Activated naive CD4-positive, alpha-beta T cell treated with anti-CD3 and anti-CD28 coated beads for 36 hours (primary cell): ENCODE measurements at regions not wholly inside any gene's neighbourhood (a gene's known extent, or its start where the extent isn't known, plus 50 kb on each side); places are given as distances from the start of the nearest gene placed in this dataset.

Experiments
- CTCF ChIA-PET: fragments of 350-600 bp; sonication (Branson Sonifier 250); formaldehyde crosslinking; loops from one replicate; lab custom pipeline; 2021; ENCODE audit warnings: antibody characterized with exemption; lab: Charles Lee
- DNase-seq: peaks from one replicate; pipeline ENCODE4 v3.0.0-alpha.2; 2020
- H3K27ac Mint-ChIP-seq: one replicate; pipeline ENCODE4 v1.8.0; 2021; ENCODE audit warnings: mild to moderate bottlenecking, mixed read lengths
- H3K27me3 Mint-ChIP-seq: one replicate; pipeline ENCODE4 v1.8.0; 2021; ENCODE audit warnings: low read depth, mixed read lengths
- H3K36me3 Mint-ChIP-seq: one replicate; pipeline ENCODE4 v1.8.0; 2021; ENCODE audit warnings: low read depth, mixed read lengths
- H3K4me1 Mint-ChIP-seq: one replicate; pipeline ENCODE4 v1.8.0; 2021; ENCODE audit warnings: low read depth, mixed read lengths
- H3K4me3 Mint-ChIP-seq: one replicate; pipeline ENCODE4 v1.8.0; 2021; ENCODE audit warnings: mild to moderate bottlenecking, moderate library complexity, mixed read lengths
- H3K9me3 Mint-ChIP-seq: one replicate; pipeline ENCODE4 v1.8.0; 2021; ENCODE audit warnings: mixed read lengths
- intact Hi-C: fragments of 100-400 bp; cut with micrococcal nuclease; formaldehyde crosslinking; loops from one replicate; pipeline ENCODE4 v1.15.1; 2023

GRCh38 chr15:29424118-29424517 lies 154.5 kb upstream of the NSMCE3 start:
- H3K36me3 Mint-ChIP-seq, result no peaks in the 10 kb centered on the region

GRCh38 chr15:29422606-29423005 lies 153.0 kb upstream of the NSMCE3 start:
- DNase-seq, result no peak
- Mint-ChIP-seq H3K36me3 (no peaks in the 10 kb centered on the region), H3K9me3 (no peaks in the 10 kb centered on the region), H3K27ac (no peak overlapping the region), H3K27me3 (peaks cover 7% of the 10 kb centered on the region), H3K4me3 (no peak overlapping the region), H3K4me1 (no peaks in the 10 kb centered on the region)
- intact Hi-C loops, result no loop called here
- CTCF ChIA-PET, result no interaction called here

More at GRCh38 chr15:29424118-29424517, 154.5 kb upstream of the NSMCE3 start:
- Mint-ChIP-seq H3K27ac (no peak overlapping the region), H3K4me3 (no peak overlapping the region), H3K4me1 (no peaks in the 10 kb centered on the region), H3K27me3 (peaks cover 12% of the 10 kb centered on the region), H3K9me3 (no peaks in the 10 kb centered on the region)
- DNase-seq, result no peak
- CTCF ChIA-PET, result no interaction called here
- intact Hi-C loops, result no loop called here

- intact Hi-C loops, result no loop called here
Measured at GRCh38 chr15:29420188-29420587, 150.6 kb upstream of the NSMCE3 start.

GRCh38 chr15:29418931-29419330 lies 149.3 kb upstream of the NSMCE3 start:
- Mint-ChIP-seq H3K27me3 (peaks cover 7% of the 10 kb centered on the region), H3K4me1 (no peaks in the 10 kb centered on the region), H3K27ac (no peak overlapping the region), H3K36me3 (no peaks in the 10 kb centered on the region), H3K4me3 (no peak overlapping the region), H3K9me3 (peaks cover 2% of the 10 kb centered on the region)
- CTCF ChIA-PET, result interaction anchor here (1.0 kb wide), 1 partner anchor 26 kb away, joined by 3 read pairs; no protein-coding TSS in a partner anchor
- DNase-seq, result no peak
- intact Hi-C loops, result no loop called here

More at GRCh38 chr15:29420188-29420587, 150.6 kb upstream of the NSMCE3 start:
- CTCF ChIA-PET, result no interaction called here
- H3K9me3 Mint-ChIP-seq, result peaks cover 2% of the 10 kb centered on the region
- no peak for DNase-seq
- H3K27me3 Mint-ChIP-seq, result peaks cover 4% of the 10 kb centered on the region
- no peaks in the 10 kb centered on the region for H3K36me3 Mint-ChIP-seq
- H3K27ac Mint-ChIP-seq, result no peak overlapping the region
- no peaks in the 10 kb centered on the region for H3K4me1 Mint-ChIP-seq
- no peak overlapping the region for H3K4me3 Mint-ChIP-seq

- Mint-ChIP-seq H3K9me3 (peaks cover 2% of the 10 kb centered on the region), H3K36me3 (no peaks in the 10 kb centered on the region), H3K27ac (no peak overlapping the region), H3K27me3 (peaks cover 12% of the 10 kb centered on the region), H3K4me3 (no peak overlapping the region), H3K4me1 (no peaks in the 10 kb centered on the region)
- DNase-seq, result no peak
- intact Hi-C loops, result no loop called here
- CTCF ChIA-PET, result interaction anchor here (1.0 kb wide), 1 partner anchor 25 kb away, joined by 3 read pairs; no protein-coding TSS in a partner anchor
Measured at GRCh38 chr15:29418178-29418577, 148.6 kb upstream of the NSMCE3 start.

- intact Hi-C loops, result no loop called here
- no peaks in the 10 kb centered on the region for H3K9me3 Mint-ChIP-seq
- no peak for DNase-seq
- no peaks in the 10 kb centered on the region for H3K36me3 Mint-ChIP-seq
- CTCF ChIA-PET, result no interaction called here
- no peak overlapping the region for H3K27ac Mint-ChIP-seq
- H3K4me3 Mint-ChIP-seq, result no peak overlapping the region
- peaks cover 19% of the 10 kb centered on the region for H3K27me3 Mint-ChIP-seq
- H3K4me1 Mint-ChIP-seq, result no peaks in the 10 kb centered on the region
Measured at GRCh38 chr15:29411299-29411698, 141.7 kb upstream of the NSMCE3 start.

GRCh38 chr15:29410338-29410737 lies 140.7 kb upstream of the NSMCE3 start:
- no peaks in the 10 kb centered on the region for H3K9me3 Mint-ChIP-seq
- H3K27ac Mint-ChIP-seq, result no peak overlapping the region
- DNase-seq, result no peak
- no peak overlapping the region for H3K4me3 Mint-ChIP-seq
- CTCF ChIA-PET, result no interaction called here
- intact Hi-C loops, result no loop called here
- peaks cover 16% of the 10 kb centered on the region for H3K27me3 Mint-ChIP-seq
- no peaks in the 10 kb centered on the region for H3K4me1 Mint-ChIP-seq
- no peaks in the 10 kb centered on the region for H3K36me3 Mint-ChIP-seq

- CTCF ChIA-PET, result no interaction called here
- H3K27ac Mint-ChIP-seq, result no peak overlapping the region
- no peaks in the 10 kb centered on the region for H3K9me3 Mint-ChIP-seq
- H3K36me3 Mint-ChIP-seq, result no peaks in the 10 kb centered on the region
- H3K4me3 Mint-ChIP-seq, result no peak overlapping the region
- DNase-seq, result no peak
- H3K4me1 Mint-ChIP-seq, result no peaks in the 10 kb centered on the region
- peaks cover 14% of the 10 kb centered on the region for H3K27me3 Mint-ChIP-seq
- intact Hi-C loops, result no loop called here
Measured at GRCh38 chr15:29409890-29410289, 140.3 kb upstream of the NSMCE3 start.

GRCh38 chr15:29405564-29405963 lies 135.9 kb upstream of the NSMCE3 start:
- no peaks in the 10 kb centered on the region for H3K9me3 Mint-ChIP-seq

GRCh38 chr15:29403772-29404171 lies 134.2 kb upstream of the NSMCE3 start:
- Mint-ChIP-seq H3K36me3 (no peaks in the 10 kb centered on the region), H3K4me3 (no peak overlapping the region), H3K27me3 (peaks cover 9% of the 10 kb centered on the region), H3K27ac (no peak overlapping the region), H3K9me3 (no peaks in the 10 kb centered on the region), H3K4me1 (no peaks in the 10 kb centered on the region)
- no peak for DNase-seq
- intact Hi-C loops, result no loop called here
- CTCF ChIA-PET, result interaction anchor here (0.7 kb wide), 1 partner anchor 195 kb away, joined by 3 read pairs; no protein-coding TSS in a partner anchor

More at GRCh38 chr15:29405564-29405963, 135.9 kb upstream of the NSMCE3 start:
- no peaks in the 10 kb centered on the region for H3K4me1 Mint-ChIP-seq
- CTCF ChIA-PET, result no interaction called here
- intact Hi-C loops, result no loop called here
- no peak for DNase-seq
- H3K36me3 Mint-ChIP-seq, result no peaks in the 10 kb centered on the region
- H3K4me3 Mint-ChIP-seq, result no peak overlapping the region
- H3K27ac Mint-ChIP-seq, result no peak overlapping the region
- H3K27me3 Mint-ChIP-seq, result peaks cover 9% of the 10 kb centered on the region

- H3K4me1 Mint-ChIP-seq, result no peaks in the 10 kb centered on the region
- H3K27me3 Mint-ChIP-seq, result peaks cover 15% of the 10 kb centered on the region
- no peaks in the 10 kb centered on the region for H3K9me3 Mint-ChIP-seq
- CTCF ChIA-PET, result no interaction called here
- intact Hi-C loops, result no loop called here
- no peaks in the 10 kb centered on the region for H3K36me3 Mint-ChIP-seq
- no peak for DNase-seq
- H3K27ac Mint-ChIP-seq, result no peak overlapping the region
- no peak overlapping the region for H3K4me3 Mint-ChIP-seq
Measured at GRCh38 chr15:29401644-29402043, 132.0 kb upstream of the NSMCE3 start.

GRCh38 chr15:29400701-29401100 lies 131.1 kb upstream of the NSMCE3 start:
- no peak overlapping the region for H3K27ac Mint-ChIP-seq
- H3K9me3 Mint-ChIP-seq, result no peaks in the 10 kb centered on the region
- H3K27me3 Mint-ChIP-seq, result peaks cover 15% of the 10 kb centered on the region
- CTCF ChIA-PET, result no interaction called here
- H3K36me3 Mint-ChIP-seq, result no peaks in the 10 kb centered on the region
- H3K4me3 Mint-ChIP-seq, result no peak overlapping the region
- DNase-seq, result no peak
- intact Hi-C loops, result no loop called here
- H3K4me1 Mint-ChIP-seq, result no peaks in the 10 kb centered on the region

- CTCF ChIA-PET, result no interaction called here
- Mint-ChIP-seq H3K4me3 (no peak overlapping the region), H3K27me3 (peaks cover 9% of the 10 kb centered on the region), H3K9me3 (no peaks in the 10 kb centered on the region), H3K27ac (no peak overlapping the region), H3K4me1 (no peaks in the 10 kb centered on the region), H3K36me3 (no peaks in the 10 kb centered on the region)
- intact Hi-C loops, result no loop called here
- DNase-seq, result no peak
Measured at GRCh38 chr15:29398907-29399306, 129.3 kb upstream of the NSMCE3 start.
